Caco-2 (cell line): ENCODE measurements at regions not wholly inside any gene's neighbourhood (a gene's known extent, or its start where the extent isn't known, plus 50 kb on each side); places are given as distances from the start of the nearest gene placed in this dataset.

Experiments used
- BruUV-seq: library from RNA; stranded (reverse); fragments of 400-500 nt; replicated peaks from 2 replicates; lab custom pipeline; 2021; lab: Mats Ljungman, UMichigan
- CTCF ChIA-PET: fragments of 300-600 bp; sonication (Branson Sonifier 250); formaldehyde crosslinking; loops from one replicate; lab custom pipeline; 2022; ENCODE audit warnings: antibody characterized with exemption; lab: Charles Lee
- POLR2A ChIA-PET: fragments of 300-600 bp; sonication (Branson Sonifier 250); formaldehyde crosslinking; loops from one replicate; lab custom pipeline; 2022; ENCODE audit warnings: antibody characterized with exemption; lab: Charles Lee
- DNase-seq, 2 experiments: peaks; one replicate each; pipeline versions ENCODE4 v3.0.0 to v3.0.0-alpha.2; 2020 to 2022
- H3K27me3 ChIP-seq: replicated peaks from 2 replicates; pipeline ENCODE4 v1.6.0; 2011; ENCODE audit warnings: low read length; ENCODE audit not compliant: control insufficient read depth, insufficient read depth
- H3K36me3 ChIP-seq: 2 replicates; pipeline ENCODE4 v1.5.1; 2011; ENCODE audit warnings: low read length; ENCODE audit not compliant: control insufficient read depth, insufficient read depth
- H3K4me1 ChIP-seq: fragments of 250-450 bp; sonication (Bioruptor Pico); 2 replicates; pipeline ENCODE4 v1.5.1; 2020; ENCODE audit warnings: mild to moderate bottlenecking
- H3K4me3 ChIP-seq: 2 replicates; pipeline ENCODE4 v1.5.1; 2011; ENCODE audit warnings: low read depth, mild to moderate bottlenecking, control low read depth, low read length
- H3K9me3 ChIP-seq: fragments of 250-450 bp; sonication (Bioruptor Pico); 2 replicates; pipeline ENCODE4 v1.5.1; 2020; ENCODE audit warnings: mild to moderate bottlenecking, moderate library complexity
- H3K27ac Mint-ChIP-seq: one replicate; pipeline ENCODE4 v1.8.0; 2022; ENCODE audit warnings: mixed read lengths; ENCODE audit not compliant: unreplicated experiment
- H3K27me3 Mint-ChIP-seq: one replicate; pipeline ENCODE4 v1.8.0; 2022; ENCODE audit warnings: mixed read lengths; ENCODE audit not compliant: insufficient read depth, unreplicated experiment
- H3K36me3 Mint-ChIP-seq: one replicate; pipeline ENCODE4 v1.8.0; 2022; ENCODE audit warnings: mild to moderate bottlenecking, mixed read lengths; ENCODE audit not compliant: insufficient read depth, unreplicated experiment
- H3K4me1 Mint-ChIP-seq: one replicate; pipeline ENCODE4 v1.8.0; 2022; ENCODE audit warnings: low read depth, mixed read lengths; ENCODE audit not compliant: unreplicated experiment
- H3K4me3 Mint-ChIP-seq: one replicate; pipeline ENCODE4 v1.8.0; 2022; ENCODE audit warnings: mild to moderate bottlenecking, moderate library complexity, mixed read lengths; ENCODE audit not compliant: unreplicated experiment
- H3K9me3 Mint-ChIP-seq: one replicate; pipeline ENCODE4 v1.8.0; 2022; ENCODE audit warnings: mixed read lengths; ENCODE audit not compliant: unreplicated experiment
- intact Hi-C: fragments of 100-400 bp; cut with micrococcal nuclease; formaldehyde crosslinking; loops from one replicate; pipeline ENCODE4 v1.10.0; 2022; ENCODE audit not compliant: unreplicated experiment
- TF ChIP-seq, protein P1 (sequence below), 2 experiments: fragments of 200-600 bp in 1 of 2; IDR thresholded peaks; 1 replicate in 1 of 2; 2 replicates in 1 of 2; pipeline versions ENCODE4 v1.5.1 to v1.8.0; 2011 to 2022; ENCODE audit warnings: antibody characterized with exemption in 1 of 2, control low read depth in 1 of 2, inconsistent platforms in 1 of 2, low read depth in 1 of 2, low read length in 1 of 2, mild to moderate bottlenecking in 1 of 2, moderate library complexity in 1 of 2; ENCODE audit not compliant: insufficient read depth in 1 of 2, severe bottlenecking in 1 of 2, unreplicated experiment in 1 of 2

- no peak overlapping the region for H3K27ac Mint-ChIP-seq
- TF ChIP-seq, protein P1, sequence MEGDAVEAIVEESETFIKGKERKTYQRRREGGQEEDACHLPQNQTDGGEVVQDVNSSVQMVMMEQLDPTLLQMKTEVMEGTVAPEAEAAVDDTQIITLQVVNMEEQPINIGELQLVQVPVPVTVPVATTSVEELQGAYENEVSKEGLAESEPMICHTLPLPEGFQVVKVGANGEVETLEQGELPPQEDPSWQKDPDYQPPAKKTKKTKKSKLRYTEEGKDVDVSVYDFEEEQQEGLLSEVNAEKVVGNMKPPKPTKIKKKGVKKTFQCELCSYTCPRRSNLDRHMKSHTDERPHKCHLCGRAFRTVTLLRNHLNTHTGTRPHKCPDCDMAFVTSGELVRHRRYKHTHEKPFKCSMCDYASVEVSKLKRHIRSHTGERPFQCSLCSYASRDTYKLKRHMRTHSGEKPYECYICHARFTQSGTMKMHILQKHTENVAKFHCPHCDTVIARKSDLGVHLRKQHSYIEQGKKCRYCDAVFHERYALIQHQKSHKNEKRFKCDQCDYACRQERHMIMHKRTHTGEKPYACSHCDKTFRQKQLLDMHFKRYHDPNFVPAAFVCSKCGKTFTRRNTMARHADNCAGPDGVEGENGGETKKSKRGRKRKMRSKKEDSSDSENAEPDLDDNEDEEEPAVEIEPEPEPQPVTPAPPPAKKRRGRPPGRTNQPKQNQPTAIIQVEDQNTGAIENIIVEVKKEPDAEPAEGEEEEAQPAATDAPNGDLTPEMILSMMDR (IDR thresholded peaks at IDR 0.05; ENCODE audit: insufficient read depth in 1 of 2, low read depth in 1 of 2, low read length in 1 of 2, severe bottlenecking in 1 of 2, unreplicated experiment in 1 of 2) = no peak
- ChIA-PET POLR2A (no interaction called here), CTCF (no interaction called here)
- no peaks in the 10 kb centered on the region for H3K27me3 Mint-ChIP-seq
- no peaks in the 10 kb centered on the region for H3K9me3 Mint-ChIP-seq
- Histone ChIP-seq H3K4me1 (peaks cover 8% of the 10 kb centered on the region; the same call in 1 of the 2 replicates), H3K27me3 (no peaks in the 10 kb centered on the region), H3K9me3 (no peaks in the 10 kb centered on the region), H3K36me3 (no peaks in the 10 kb centered on the region), H3K4me3 (no peak overlapping the region)
- no peak overlapping the region for H3K4me3 Mint-ChIP-seq
- no TSS peak for BruUV-seq
- no peak for DNase-seq
- no peaks in the 10 kb centered on the region for H3K4me1 Mint-ChIP-seq
- intact Hi-C loops = no loop called here
- no peaks in the 10 kb centered on the region for H3K36me3 Mint-ChIP-seq
Measured at GRCh38 chr2:76310894-76311633, 600.3 kb upstream of the GCFC2 start.

DNA sequence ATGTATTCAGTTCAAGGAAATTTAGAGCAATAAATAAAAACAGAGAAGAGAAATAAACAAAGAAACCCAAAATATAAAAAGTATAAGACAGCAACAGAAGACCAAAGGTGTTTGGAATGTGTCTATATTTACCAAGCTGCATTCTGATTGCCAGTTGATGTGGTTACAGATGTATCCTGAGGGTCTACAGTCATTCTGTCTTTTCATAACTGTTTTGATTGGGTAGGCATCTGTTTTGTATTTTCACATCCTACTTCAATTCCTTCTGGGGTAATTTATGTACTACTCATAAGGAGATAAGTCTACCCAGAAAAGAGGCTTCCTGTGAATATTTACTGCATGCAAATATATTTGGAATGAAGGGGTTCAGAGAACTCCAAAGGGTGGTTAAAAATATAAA is 596.8 kb upstream of the GCFC2 start:
- no peaks in the 10 kb centered on the region for H3K4me1 Mint-ChIP-seq
- no peak overlapping the region for H3K4me3 Mint-ChIP-seq
- BruUV-seq = no TSS peak
- ChIA-PET POLR2A (no interaction called here), CTCF (no interaction called here)
- no peaks in the 10 kb centered on the region for H3K4me1 ChIP-seq
- no peak for DNase-seq
- no peaks in the 10 kb centered on the region for H3K36me3 ChIP-seq
- H3K27me3 Mint-ChIP-seq = no peaks in the 10 kb centered on the region
- H3K27ac Mint-ChIP-seq = no peak overlapping the region
- no peaks in the 10 kb centered on the region for H3K27me3 ChIP-seq
- TF ChIP-seq, protein P1 (IDR thresholded peaks at IDR 0.05; ENCODE audit: insufficient read depth in 1 of 2, low read depth in 1 of 2, low read length in 1 of 2, severe bottlenecking in 1 of 2, unreplicated experiment in 1 of 2) = no peak
- intact Hi-C loops = no loop called here
- no peaks in the 10 kb centered on the region for H3K36me3 Mint-ChIP-seq
- no peaks in the 10 kb centered on the region for H3K9me3 ChIP-seq
- H3K9me3 Mint-ChIP-seq = no peaks in the 10 kb centered on the region
- H3K4me3 ChIP-seq = no peak overlapping the region

- H3K4me3 Mint-ChIP-seq = no peak overlapping the region
- no peak overlapping the region for H3K27ac Mint-ChIP-seq
- no TSS peak for BruUV-seq
- DNase-seq = no peak
- no peaks in the 10 kb centered on the region for H3K27me3 Mint-ChIP-seq
- ChIA-PET CTCF (no interaction called here), POLR2A (no interaction called here)
- Histone ChIP-seq H3K4me3 (no peak overlapping the region), H3K36me3 (no peaks in the 10 kb centered on the region), H3K4me1 (no peaks in the 10 kb centered on the region), H3K27me3 (no peaks in the 10 kb centered on the region), H3K9me3 (no peaks in the 10 kb centered on the region)
- H3K36me3 Mint-ChIP-seq = no peaks in the 10 kb centered on the region
- no peaks in the 10 kb centered on the region for H3K9me3 Mint-ChIP-seq
- no peaks in the 10 kb centered on the region for H3K4me1 Mint-ChIP-seq
- intact Hi-C loops = no loop called here
- TF ChIP-seq, protein P1 (IDR thresholded peaks at IDR 0.05; ENCODE audit: insufficient read depth in 1 of 2, low read depth in 1 of 2, low read length in 1 of 2, severe bottlenecking in 1 of 2, unreplicated experiment in 1 of 2) = no peak
Measured at GRCh38 chr2:76298041-76298440, 587.3 kb upstream of the GCFC2 start.
